C4-2B (cell line): ENCODE measurements at regions not wholly inside any gene's neighbourhood (a gene's known extent, or its start where the extent isn't known, plus 50 kb on each side); places are given as distances from the start of the nearest gene placed in this dataset.
A peak's percentile ranks its signal among the peaks of the same experiment; 100 is the strongest.
"Not testable (repeated sequence)": the region's sequence is repeated elsewhere in the genome, so short reads cannot be mapped to it uniquely, and the experiment has no call there.

Experiments used
- H3K27ac ChIP-seq: fragments of 450-650 bp; 2 replicates; pipeline ENCODE4 v1.5.1; 2017
- CTCF ChIP-seq: fragments of 450-650 bp; conservative IDR thresholded peaks from 2 replicates; pipeline ENCODE4 v1.5.1; 2017; ENCODE audit warnings: mild to moderate bottlenecking
- ZFX ChIP-seq: fragments of 450-650 bp; IDR thresholded peaks from 2 replicates; pipeline ENCODE4 v1.6.1; 2017

GRCh38 chrX:65971151-65971550 lies 68.7 kb downstream of the VSIG4 start:
- no peak for TF ChIP-seq ZFX
- no peak for TF ChIP-seq CTCF
- no peak overlapping the region for H3K27ac ChIP-seq

GRCh38 chrX:65967159-65967558 lies 72.7 kb downstream of the VSIG4 start:
- not testable (repeated sequence) for H3K27ac ChIP-seq

DNA sequence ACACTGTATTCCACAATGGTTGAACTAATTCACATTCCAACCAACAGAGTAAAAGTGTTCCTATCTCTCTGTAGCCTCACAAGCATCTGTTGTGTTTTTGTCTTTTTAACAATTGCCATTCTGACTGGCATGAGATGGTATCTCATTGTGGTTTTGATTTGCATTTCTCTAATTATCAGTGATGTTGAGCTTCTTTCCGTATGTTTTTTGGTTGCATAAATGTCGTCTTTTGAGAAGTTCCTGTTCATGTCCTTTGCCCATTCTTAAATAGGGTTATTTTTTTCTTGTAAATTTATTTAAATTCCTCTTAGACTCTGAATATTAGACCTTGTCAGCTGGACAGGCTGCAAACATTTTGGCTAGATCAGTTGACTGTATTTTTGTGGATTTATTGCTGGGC lies 78.2 kb downstream of the VSIG4 start:
- no peak for TF ChIP-seq CTCF
- TF ChIP-seq ZFX: no peak
- H3K27ac ChIP-seq: no peak overlapping the region

GRCh38 chrX:65948103-65948502 lies 91.8 kb downstream of the VSIG4 start:
- no peak overlapping the region for H3K27ac ChIP-seq
- TF ChIP-seq CTCF (no peak), ZFX (no peak)

- no peak overlapping the region for H3K27ac ChIP-seq
- TF ChIP-seq ZFX: no peak
- TF ChIP-seq CTCF: no peak
These were observed 98.1 kb downstream of the VSIG4 start for GRCh38 chrX:65941775-65942174.

DNA sequence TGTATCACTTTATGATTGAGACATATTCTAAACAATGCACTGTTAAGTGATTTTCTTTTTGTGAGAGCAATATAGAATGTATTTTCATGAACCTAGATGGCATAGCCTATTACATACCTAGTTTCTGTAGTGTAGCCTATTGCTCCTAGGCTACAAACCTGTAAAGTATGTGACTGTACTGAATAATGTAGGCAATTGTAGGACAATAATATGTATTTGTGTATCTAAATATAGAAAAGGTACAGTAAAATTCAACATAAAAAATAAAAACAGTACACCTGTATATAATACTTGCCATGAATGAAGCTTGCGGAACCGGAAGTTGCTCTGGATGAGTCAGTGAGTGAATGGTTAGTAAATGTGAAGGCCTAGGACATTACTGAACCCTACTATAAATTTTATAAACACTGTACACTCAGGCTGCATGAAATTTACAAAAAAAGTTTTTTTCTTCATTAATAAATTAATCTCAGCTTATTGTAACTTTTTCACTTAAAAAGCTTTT lies 106.7 kb downstream of the VSIG4 start:
- H3K27ac ChIP-seq: no peak overlapping the region
- TF ChIP-seq ZFX (no peak), CTCF (no peak)

DNA sequence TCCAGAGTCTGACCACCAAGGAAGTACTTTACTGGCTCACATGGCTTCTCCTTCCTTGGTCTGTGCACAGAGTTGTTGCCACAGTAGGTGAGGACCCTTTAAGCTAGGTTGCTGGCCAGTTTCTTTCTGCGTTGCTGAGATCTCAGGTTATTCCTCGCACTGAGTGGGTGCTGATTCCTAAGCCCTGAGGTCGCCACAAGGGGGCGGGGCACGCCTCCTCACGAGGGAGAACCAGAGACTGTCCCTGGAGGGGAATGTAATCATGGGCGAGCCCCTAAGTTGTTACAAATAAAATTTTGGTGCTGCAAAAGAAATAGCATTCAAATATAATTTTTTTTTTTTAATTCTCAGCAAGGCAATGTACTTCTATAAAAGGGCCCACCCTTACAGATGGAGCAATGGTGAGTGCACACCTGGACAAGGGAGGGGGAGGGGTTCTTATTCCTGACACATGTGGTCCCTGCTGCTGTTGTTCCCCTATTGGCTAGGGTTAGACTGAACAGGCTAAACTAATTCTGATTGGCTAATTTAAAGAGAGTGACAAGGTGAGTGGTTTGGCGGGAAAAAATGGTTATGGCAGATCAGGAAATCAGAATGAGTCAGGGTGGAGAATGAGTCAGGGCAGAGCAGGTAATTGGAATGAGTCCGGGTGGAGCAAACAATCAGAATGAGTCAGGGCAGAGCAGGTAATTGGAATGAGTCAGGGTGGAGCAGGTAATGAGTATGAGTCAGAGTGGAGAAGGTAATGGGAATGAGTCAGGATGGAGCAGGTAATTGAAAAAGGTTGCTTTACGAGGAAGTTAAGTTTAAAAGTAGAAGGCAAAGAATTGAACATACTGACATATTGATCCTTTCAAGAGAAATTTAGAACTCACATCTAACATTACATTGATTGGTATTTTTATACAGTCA lies 107.5 kb downstream of the VSIG4 start:
- TF ChIP-seq ZFX (no peak), CTCF (peak; percentile 57)
- H3K27ac ChIP-seq: no peak overlapping the region

DNA sequence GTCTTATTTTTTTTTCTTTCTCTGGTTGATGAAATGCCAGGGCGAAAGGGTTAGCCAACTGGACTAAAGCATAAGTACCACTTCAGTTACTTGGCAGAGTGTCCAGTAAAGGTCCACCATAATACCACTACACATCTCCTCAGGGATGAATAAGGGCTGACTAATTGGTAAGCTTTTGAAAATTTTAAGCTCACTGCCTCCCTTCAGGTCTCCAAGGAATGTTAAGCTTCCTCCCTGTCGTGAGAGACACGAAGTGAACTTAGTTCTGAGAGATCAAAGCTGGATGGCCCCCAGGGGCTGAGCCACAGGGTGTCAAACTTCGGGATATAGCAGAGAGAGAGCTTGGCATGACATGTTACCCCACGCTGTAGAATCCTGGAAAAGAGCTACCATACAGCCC lies 111.4 kb downstream of the VSIG4 start:
- no peak for TF ChIP-seq CTCF
- no peak for TF ChIP-seq ZFX

DNA sequence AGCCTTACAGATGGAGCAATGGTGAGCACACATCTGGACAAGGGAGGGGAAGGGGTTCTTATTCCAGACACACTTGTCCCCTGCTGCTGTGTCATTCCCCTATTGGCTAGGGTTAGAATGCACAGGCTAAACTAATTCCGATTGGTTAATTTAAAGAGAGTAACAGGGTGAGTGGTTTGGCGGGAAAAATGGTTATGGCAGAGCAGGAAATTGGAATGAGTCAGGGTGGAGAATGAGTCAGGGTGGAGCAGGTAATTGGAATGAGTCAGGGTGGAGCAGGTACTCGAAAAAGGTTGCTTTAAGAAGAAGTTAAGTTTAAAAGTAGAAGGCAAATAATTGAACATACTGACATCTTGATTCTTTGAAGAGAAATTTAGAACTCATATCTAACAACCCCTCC lies 112.5 kb downstream of the VSIG4 start:
- H3K27ac ChIP-seq: not testable (repeated sequence)

More for the DNA sequence above, 111.4 kb downstream of the VSIG4 start:
- H3K27ac ChIP-seq: no peak overlapping the region
